ENCODE measurements at regions not wholly inside any gene's neighbourhood (a gene's known extent, or its start where the extent isn't known, plus 50 kb on each side); places are given as distances from the start of the nearest gene placed in this dataset.
A peak's percentile ranks its signal among the peaks of the same experiment; 100 is the strongest.

DNA sequence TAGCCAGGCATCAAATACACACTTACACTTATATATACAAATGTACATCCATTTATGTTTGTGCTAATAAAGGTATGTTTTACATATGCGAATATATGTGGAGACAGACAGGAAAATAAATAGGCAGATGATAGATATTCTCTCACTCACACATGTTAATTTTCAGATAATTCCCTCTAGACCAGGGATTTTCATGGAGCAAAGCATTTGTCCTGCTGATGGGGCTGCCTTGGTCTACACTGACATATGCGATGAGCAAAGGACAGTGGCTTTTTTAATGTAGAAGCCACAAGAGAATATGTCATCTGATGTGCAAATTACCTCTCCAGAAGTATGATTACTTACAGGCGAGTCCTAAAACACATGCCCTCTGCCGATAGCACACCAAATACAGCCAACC, 224.5 kb downstream of the VEGFC start:
- Histone ChIP-seq H3K4me3 (ENCODE audit: insufficient read depth, low read length) (no peak overlapping the region), H3K4me1 (ENCODE audit: insufficient read depth, low read length) (peaks cover 5% of the 10 kb centered on the region), H3K4me2 (ENCODE audit: insufficient read depth, low read length) (no peak overlapping the region), H2AFZ (ENCODE audit: low read length) (no peak overlapping the region), H4K20me1 (ENCODE audit: insufficient read depth, low read length) (no peaks in the 10 kb centered on the region), H3K27me3 (ENCODE audit: insufficient read depth, low read length) (no peaks in the 10 kb centered on the region), H3K79me2 (ENCODE audit: insufficient read depth, low read length) (no peaks in the 10 kb centered on the region), H3K27ac (ENCODE audit: low read depth, low read length) (no peak overlapping the region), H3K9me3 (ENCODE audit: low read depth, low read length) (no peaks in the 10 kb centered on the region), H3K36me3 (ENCODE audit: insufficient read depth, low read length) (no peaks in the 10 kb centered on the region)
- TF ChIP-seq, protein P1, sequence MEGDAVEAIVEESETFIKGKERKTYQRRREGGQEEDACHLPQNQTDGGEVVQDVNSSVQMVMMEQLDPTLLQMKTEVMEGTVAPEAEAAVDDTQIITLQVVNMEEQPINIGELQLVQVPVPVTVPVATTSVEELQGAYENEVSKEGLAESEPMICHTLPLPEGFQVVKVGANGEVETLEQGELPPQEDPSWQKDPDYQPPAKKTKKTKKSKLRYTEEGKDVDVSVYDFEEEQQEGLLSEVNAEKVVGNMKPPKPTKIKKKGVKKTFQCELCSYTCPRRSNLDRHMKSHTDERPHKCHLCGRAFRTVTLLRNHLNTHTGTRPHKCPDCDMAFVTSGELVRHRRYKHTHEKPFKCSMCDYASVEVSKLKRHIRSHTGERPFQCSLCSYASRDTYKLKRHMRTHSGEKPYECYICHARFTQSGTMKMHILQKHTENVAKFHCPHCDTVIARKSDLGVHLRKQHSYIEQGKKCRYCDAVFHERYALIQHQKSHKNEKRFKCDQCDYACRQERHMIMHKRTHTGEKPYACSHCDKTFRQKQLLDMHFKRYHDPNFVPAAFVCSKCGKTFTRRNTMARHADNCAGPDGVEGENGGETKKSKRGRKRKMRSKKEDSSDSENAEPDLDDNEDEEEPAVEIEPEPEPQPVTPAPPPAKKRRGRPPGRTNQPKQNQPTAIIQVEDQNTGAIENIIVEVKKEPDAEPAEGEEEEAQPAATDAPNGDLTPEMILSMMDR (IDR thresholded peaks at IDR 0.05; ENCODE audit: extremely low read depth, low read depth, low read length), result no peak
- no peak for DNase-seq (ENCODE audit: insufficient read length, low spot score, missing footprints)

DNA sequence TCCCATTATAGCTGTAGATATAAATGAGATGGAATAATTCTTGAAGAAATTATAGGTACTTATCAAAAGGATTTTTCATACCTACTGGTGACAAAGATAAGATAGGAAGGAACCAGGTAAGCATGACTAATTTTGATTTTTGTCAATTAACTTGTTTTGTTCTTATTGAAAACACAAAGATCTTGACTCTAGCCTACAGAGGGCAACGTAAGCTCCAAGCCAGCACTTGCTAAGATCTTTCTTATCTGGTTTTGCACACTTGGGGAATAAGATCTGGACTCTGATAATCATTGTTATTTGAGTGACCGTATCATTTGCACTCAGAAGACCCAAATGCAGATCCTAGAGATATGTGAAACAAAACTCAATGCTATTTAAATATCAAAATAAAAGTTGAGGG, 223.4 kb downstream of the VEGFC start:
- Histone ChIP-seq H3K27ac (ENCODE audit: low read depth, low read length) (no peak overlapping the region), H2AFZ (ENCODE audit: low read length) (no peak overlapping the region), H3K36me3 (ENCODE audit: insufficient read depth, low read length) (no peaks in the 10 kb centered on the region), H3K4me2 (ENCODE audit: insufficient read depth, low read length) (no peak overlapping the region), H3K4me3 (ENCODE audit: insufficient read depth, low read length) (no peak overlapping the region), H3K4me1 (ENCODE audit: insufficient read depth, low read length) (peaks cover 5% of the 10 kb centered on the region), H3K9me3 (ENCODE audit: low read depth, low read length) (no peaks in the 10 kb centered on the region), H3K27me3 (ENCODE audit: insufficient read depth, low read length) (no peaks in the 10 kb centered on the region), H3K79me2 (ENCODE audit: insufficient read depth, low read length) (no peaks in the 10 kb centered on the region), H4K20me1 (ENCODE audit: insufficient read depth, low read length) (no peaks in the 10 kb centered on the region)
- TF ChIP-seq, protein P1 (IDR thresholded peaks at IDR 0.05; ENCODE audit: extremely low read depth, low read depth, low read length), result peak; percentile 39
- peak; percentile 41 for DNase-seq (ENCODE audit: insufficient read length, low spot score, missing footprints)

DNA sequence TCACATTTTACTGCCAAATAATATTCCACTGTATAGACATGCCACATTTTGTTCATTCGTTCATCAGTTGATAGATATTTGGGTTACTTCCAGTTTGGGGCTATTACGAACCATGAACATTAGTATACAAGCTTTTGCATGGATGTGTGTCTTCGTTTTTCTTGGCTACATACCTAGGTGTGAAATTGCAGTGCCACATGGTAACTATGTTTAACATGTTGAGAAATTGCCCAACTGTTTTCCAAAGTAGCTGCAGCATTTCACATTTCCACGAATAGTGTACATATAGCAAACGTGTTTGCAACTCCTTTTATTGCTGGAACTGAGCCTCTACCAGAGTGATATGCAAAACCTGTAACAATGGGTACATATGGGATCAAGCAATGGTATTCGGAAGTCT, 221.5 kb downstream of the VEGFC start:
- Histone ChIP-seq H3K27ac (ENCODE audit: low read depth, low read length) (no peak overlapping the region), H4K20me1 (ENCODE audit: insufficient read depth, low read length) (no peaks in the 10 kb centered on the region), H3K36me3 (ENCODE audit: insufficient read depth, low read length) (no peaks in the 10 kb centered on the region), H3K4me3 (ENCODE audit: insufficient read depth, low read length) (no peak overlapping the region), H2AFZ (ENCODE audit: low read length) (no peak overlapping the region), H3K4me1 (ENCODE audit: insufficient read depth, low read length) (no peaks in the 10 kb centered on the region), H3K27me3 (ENCODE audit: insufficient read depth, low read length) (no peaks in the 10 kb centered on the region), H3K9me3 (ENCODE audit: low read depth, low read length) (no peaks in the 10 kb centered on the region), H3K79me2 (ENCODE audit: insufficient read depth, low read length) (no peaks in the 10 kb centered on the region), H3K4me2 (ENCODE audit: insufficient read depth, low read length) (no peak overlapping the region)
- TF ChIP-seq, protein P1 (IDR thresholded peaks at IDR 0.05; ENCODE audit: extremely low read depth, low read depth, low read length), result no peak
- DNase-seq (ENCODE audit: insufficient read length, low spot score, missing footprints), result no peak

DNA sequence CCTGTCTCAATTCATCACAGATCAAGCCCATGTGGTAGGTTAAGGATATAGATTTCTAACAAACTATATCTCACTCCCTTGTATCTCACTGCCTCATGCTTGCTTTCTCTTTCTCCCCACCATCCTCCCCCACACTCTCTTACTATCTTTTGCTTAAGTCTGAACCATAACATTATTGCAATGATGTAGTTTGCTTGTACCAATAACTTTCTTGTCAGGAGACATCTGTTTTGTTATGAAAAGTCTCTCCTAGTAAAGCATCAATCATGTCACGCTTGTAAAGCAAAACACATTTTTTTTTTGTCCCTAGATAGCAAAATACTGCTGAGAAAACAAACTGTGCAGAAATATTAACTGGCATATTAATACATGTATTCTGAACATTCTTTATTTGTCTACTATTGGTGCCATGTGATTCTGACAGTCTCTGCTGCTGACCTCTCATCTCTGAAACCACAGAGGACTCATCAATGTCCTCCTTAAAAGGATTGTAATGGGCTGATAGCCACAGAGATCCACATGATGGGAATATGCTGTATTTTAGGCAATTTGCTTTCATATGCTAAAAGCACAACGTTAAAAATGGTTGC, 217.5 kb downstream of the VEGFC start:
- TF ChIP-seq, protein P1 (IDR thresholded peaks at IDR 0.05; ENCODE audit: extremely low read depth, low read depth, low read length), result no peak
- H3K27ac ChIP-seq (ENCODE audit: low read depth, low read length), result no peak overlapping the region
- no peak overlapping the region for H3K4me3 ChIP-seq (ENCODE audit: insufficient read depth, low read length)
- no peak overlapping the region for H3K4me2 ChIP-seq (ENCODE audit: insufficient read depth, low read length)
- peak overlapping the region; percentile 37 for H2AFZ ChIP-seq (ENCODE audit: low read length)
- DNase-seq (ENCODE audit: insufficient read length, low spot score, missing footprints), result peak; percentile 15
- H4K20me1 ChIP-seq (ENCODE audit: insufficient read depth, low read length), result no peaks in the 10 kb centered on the region
- no peaks in the 10 kb centered on the region for H3K27me3 ChIP-seq (ENCODE audit: insufficient read depth, low read length)
- H3K4me1 ChIP-seq (ENCODE audit: insufficient read depth, low read length), result no peaks in the 10 kb centered on the region
- no peaks in the 10 kb centered on the region for H3K36me3 ChIP-seq (ENCODE audit: insufficient read depth, low read length)
- H3K9me3 ChIP-seq (ENCODE audit: low read depth, low read length), result no peaks in the 10 kb centered on the region
- H3K79me2 ChIP-seq (ENCODE audit: insufficient read depth, low read length), result no peaks in the 10 kb centered on the region

Measured in osteoblast (primary cell).